PFSK-1 (cell line): ENCODE measurements at regions not wholly inside any gene's neighbourhood (a gene's known extent, or its start where the extent isn't known, plus 50 kb on each side); places are given as distances from the start of the nearest gene placed in this dataset.

Source experiments
- FOXP2 ChIP-seq: optimal IDR thresholded peaks from 2 replicates; pipeline ENCODE3; 2011; ENCODE audit warnings: borderline replicate concordance, control low read depth, inconsistent platforms; ENCODE audit not compliant: insufficient read depth; ENCODE audit errors: extremely low read length, extremely low read depth
- POLR2AphosphoS5 ChIP-seq: IDR thresholded peaks from 2 replicates; pipeline ENCODE4 v1.6.1; 2012; ENCODE audit warnings: low read depth, mild to moderate bottlenecking, control low read depth, low read length, moderate library complexity
- REST ChIP-seq, 2 experiments: IDR thresholded peaks; 2 replicates each; pipeline versions ENCODE4 v1.6.1 to v1.8.0; 2011 to 2012; ENCODE audit warnings: low read depth in 2 of 2, low read length in 2 of 2, control low read depth in 1 of 2, inconsistent platforms in 1 of 2, mild to moderate bottlenecking in 1 of 2, moderate library complexity in 1 of 2; ENCODE audit not compliant: insufficient read depth in 1 of 2
- SIN3A ChIP-seq: IDR thresholded peaks from 2 replicates; pipeline ENCODE4 v1.6.1; 2012; ENCODE audit warnings: mild to moderate bottlenecking, low read length, moderate library complexity, borderline replicate concordance; ENCODE audit not compliant: insufficient read depth

DNA sequence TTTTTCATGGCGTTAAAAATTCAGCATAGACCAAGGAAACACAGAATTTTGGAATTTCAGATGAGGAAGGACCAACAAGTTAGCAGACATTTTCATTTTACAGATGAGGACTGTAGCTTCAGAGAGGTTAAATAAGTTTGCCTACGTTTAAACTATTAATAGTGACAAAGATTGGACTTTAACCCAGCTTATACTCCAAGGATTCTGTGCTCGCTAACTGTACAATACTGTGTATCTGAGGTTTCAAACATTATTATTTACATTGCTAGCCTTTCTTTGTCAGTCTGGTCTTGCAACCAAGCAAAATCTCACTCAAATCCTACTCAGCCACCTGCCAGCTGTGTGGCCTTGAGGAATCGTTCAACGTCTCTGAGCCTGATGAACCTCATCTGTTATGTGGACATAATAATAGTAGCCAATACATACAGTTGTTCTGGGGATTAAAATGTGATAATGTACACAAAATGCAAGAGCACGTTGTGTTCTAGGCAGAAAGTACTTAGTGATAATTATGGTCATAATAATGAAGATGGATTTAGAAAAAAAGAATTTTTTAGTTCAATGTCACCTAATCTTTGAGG, 462.4 kb upstream of the TRIB2 start:
- TF ChIP-seq REST (IDR thresholded peaks at IDR 0.05; ENCODE audit: insufficient read depth in 1 of 2, low read depth in 2 of 2, low read length in 2 of 2) = no peak
- TF ChIP-seq SIN3A = no peak
- TF ChIP-seq POLR2AphosphoS5 = no peak
- TF ChIP-seq FOXP2 = no peak
